ENCODE measurements at regions not wholly inside any gene's neighbourhood (a gene's known extent, or its start where the extent isn't known, plus 50 kb on each side); places are given as distances from the start of the nearest gene placed in this dataset.

DNA sequence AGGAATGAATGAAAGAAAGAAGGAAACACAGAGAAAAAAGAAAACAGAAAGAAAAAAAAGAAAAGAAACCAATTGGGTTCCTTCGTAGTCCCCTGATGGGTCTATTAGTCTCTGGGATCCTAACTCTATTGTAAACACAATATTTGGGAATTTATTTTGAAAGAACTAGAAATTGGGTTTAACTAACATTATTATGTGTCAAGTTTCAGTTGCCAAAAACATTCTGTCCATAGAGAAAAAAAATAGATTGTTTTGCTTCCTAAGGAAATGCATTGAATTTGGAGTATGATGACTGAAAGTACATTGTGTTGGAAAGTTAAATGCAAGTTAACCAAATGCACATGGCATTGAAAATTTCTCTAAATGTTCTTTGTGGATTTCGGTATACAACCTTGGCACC lies 52.8 kb upstream of the PPP1R12A start:
- Histone ChIP-seq H3K27ac (no peak overlapping the region), H3K9ac (no peak overlapping the region), H4K20me1 (ENCODE audit: insufficient read depth) (no peaks in the 10 kb centered on the region), H3K79me2 (ENCODE audit: insufficient read depth, low read depth) (no peaks in the 10 kb centered on the region), H2AFZ (ENCODE audit: low read depth) (no peak overlapping the region), H3K27me3 (ENCODE audit: insufficient read depth, low read depth) (no peaks in the 10 kb centered on the region), H3K4me3 (IDR thresholded peaks at IDR 0.05; ENCODE audit: insufficient read depth, low read depth, low read length) (no peak overlapping the region), H3K36me3 (ENCODE audit: insufficient read depth) (no peaks in the 10 kb centered on the region), H3K4me1 (ENCODE audit: low read depth, poor library complexity, severe bottlenecking) (peaks cover 9% of the 10 kb centered on the region), H3K4me2 (no peak overlapping the region)
- TF ChIP-seq, protein P1, sequence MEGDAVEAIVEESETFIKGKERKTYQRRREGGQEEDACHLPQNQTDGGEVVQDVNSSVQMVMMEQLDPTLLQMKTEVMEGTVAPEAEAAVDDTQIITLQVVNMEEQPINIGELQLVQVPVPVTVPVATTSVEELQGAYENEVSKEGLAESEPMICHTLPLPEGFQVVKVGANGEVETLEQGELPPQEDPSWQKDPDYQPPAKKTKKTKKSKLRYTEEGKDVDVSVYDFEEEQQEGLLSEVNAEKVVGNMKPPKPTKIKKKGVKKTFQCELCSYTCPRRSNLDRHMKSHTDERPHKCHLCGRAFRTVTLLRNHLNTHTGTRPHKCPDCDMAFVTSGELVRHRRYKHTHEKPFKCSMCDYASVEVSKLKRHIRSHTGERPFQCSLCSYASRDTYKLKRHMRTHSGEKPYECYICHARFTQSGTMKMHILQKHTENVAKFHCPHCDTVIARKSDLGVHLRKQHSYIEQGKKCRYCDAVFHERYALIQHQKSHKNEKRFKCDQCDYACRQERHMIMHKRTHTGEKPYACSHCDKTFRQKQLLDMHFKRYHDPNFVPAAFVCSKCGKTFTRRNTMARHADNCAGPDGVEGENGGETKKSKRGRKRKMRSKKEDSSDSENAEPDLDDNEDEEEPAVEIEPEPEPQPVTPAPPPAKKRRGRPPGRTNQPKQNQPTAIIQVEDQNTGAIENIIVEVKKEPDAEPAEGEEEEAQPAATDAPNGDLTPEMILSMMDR (conservative IDR thresholded peaks at IDR 0.05; ENCODE audit: low read depth, low read length): no peak

Measured in KMS-11 (cell line).